Glomerular visceral epithelial cell (primary cell): ENCODE measurements at regions not wholly inside any gene's neighbourhood (a gene's known extent, or its start where the extent isn't known, plus 50 kb on each side); places are given as distances from the start of the nearest gene placed in this dataset.

Experiments used
- DNase-seq: peaks from one replicate; pipeline ENCODE4 v3.0.0-alpha.2; 2016; ENCODE audit errors: extremely low spot score

DNA sequence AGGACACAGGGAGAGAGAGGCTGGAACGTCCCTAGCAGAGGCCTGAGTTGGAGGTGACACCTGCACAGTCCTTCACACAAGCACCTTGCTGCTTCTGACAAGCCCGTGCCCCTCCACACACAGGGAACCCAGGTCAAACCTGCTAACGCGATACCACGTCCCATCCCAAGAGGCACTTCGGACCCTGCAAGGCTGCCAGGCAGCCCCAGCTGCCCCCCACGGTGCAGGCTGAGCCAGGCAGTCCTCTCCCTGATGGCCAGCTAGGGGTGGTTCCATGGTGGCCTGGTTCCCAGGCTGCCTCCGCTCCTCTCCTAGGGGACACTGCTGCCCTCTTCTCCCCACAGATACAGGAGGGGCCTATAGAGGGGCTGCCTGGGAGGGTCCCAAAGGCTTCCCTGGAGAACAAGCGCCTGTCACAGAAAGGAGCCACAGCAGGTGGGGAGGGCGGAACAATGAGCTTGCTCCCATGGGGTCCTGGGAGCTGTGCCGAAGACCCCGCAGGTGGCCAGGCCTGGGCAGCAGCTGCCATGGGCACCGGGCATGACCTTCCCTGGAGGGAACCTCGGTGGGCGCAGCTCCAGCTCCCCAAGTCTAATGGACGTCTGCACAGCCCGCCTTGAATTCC lies 434.2 kb upstream of the MYT1L start:
- no peak for DNase-seq

DNA sequence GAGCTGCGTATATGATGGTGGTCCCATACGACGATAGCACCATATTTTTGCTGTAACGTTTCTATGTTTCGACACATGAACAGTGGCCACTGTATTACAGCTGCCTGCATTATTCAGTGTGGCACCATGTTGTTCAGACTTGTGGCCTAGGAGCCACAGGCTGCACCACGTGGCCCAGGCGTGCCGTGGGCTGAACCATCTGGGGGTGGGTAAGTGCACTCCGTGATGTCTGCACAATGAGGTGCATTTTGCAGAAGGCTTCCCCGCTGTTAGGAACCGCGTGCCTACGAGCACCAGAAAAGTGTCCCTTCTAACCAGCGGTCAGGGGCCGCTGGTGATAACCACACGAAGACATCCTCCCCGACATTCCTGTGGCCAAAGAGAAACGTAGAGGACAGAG lies 433.7 kb upstream of the MYT1L start:
- no peak for DNase-seq

DNA sequence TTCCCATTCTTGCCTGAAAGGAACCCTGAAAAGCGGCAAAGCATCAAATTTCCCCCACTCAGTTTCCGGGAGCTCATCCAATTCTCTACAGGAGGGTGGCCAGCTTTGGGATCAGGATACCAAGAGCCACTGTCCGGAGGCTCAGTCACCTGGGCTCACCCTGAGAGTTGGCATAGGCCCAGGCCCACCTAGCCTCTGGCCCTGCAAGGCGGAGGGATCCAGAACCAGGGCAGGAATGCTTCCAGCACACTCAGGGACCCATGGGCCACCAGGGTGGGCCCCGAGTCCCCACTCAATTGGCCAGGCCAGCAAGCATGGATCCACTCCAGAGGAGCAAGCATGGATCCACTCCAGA lies 432.9 kb upstream of the MYT1L start:
- DNase-seq = no peak

DNA sequence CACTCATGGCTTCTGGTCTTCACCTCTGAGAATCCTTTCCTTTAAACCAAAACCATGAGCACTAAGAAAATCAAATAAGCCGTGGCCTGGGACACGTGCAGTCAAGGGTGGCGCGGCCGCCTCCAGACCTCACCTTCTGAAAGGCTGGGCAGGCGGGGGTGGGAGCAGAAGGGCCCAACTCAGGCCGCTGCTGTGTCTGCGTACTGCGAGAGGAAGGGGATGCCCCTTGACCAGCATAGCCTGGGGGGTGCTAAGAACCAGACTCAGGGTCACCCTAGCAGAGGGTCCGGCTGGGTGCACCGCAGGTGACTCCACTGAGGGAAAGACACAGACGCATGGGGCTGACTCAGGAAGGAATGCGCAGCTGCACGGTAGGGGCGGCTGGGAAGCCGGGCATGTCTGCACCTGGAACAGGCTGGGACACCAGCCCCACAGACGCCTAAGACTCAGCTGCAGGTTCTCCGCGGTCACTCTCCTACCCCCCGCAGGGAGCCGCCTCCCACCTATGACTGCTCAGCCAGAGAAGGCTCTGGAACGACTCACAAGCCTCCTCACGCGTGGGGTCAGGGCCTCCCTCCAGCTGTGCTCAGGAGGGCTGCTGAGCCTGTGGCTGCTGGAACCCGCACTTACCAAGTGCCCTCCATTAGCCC lies 432.4 kb upstream of the MYT1L start:
- no peak for DNase-seq

DNA sequence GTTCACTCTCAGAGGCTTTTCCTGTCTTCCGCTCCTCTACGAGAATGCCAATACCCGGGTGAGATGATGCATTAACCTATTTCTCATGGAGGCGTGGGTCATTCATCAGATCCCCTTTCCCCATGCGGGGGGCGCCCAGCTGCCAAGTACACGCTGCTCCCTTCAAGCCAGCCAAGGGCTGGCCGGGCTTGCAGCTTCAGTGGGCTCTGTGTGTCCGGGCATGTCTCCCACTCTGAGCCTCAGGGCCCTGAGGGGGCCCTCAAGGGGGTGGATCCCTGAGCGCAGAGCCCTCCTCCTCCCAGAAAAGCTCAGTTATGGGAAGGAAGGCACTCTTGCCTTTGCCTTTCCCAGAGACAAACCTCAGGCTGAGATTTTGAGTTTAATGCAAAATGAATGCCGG lies 431.8 kb upstream of the MYT1L start:
- no peak for DNase-seq

DNA sequence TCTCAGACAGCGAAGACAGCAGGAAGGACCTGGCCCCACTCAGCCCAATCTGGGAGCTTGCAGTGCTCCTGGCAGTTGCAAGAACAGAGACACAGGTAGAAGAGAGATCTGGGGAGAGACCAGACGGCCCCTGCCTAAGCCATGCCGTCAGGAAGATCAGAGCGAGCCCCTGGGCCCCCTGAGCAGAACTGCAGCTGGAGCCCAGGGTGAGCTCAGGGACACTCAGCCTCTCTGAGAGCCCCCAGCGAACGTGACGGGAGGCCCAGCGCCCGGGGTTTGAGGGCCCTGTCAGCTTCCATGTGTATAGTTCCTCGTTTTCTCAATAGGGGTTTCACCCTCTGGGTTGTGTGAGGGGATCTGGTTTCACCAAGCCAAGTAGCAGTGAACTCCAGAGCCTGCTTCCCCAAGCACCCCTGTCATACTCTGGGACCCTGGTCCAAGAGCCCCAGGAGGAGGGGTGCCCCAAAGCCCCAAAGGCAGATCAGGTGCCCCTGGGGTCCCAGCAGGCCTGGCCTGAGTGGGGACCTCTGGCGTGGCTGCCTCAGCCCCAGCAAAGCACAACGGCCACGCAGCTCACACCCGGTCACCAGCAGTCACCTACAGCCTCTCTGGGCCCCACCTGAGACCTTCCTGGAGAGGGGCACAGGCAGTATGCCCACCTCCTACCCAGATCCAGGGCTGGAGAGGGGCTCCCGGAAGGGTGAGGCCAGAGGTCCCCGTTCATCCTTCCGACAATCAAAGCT lies 431.3 kb upstream of the MYT1L start:
- no peak for DNase-seq

DNA sequence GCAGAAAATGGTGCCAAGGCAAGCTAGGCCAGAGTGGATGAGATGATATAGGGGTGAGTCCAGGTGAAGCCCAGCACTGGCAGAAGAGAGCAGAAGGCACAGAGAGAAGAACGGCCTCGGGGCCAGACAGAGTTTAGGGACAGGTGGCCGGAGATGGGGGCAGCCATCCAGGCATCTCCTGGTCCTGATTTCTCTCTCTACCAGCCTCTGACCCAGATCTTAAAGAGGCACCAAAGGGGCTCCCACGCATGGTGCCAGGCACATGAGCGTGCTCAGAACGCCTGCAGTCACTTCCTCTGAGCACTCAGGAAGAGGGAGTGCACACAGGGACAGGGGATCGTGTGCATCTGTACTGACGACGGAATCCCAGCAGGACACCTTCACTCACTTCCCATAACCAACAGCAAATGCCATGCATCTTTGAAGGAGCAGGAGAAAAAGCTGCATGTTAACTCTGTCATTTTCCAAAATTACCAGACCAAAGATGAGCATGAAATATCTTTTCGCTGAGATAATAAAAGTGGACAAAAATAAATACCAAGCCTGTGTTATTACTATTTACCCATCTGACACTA lies 427.8 kb upstream of the MYT1L start:
- no peak for DNase-seq

DNA sequence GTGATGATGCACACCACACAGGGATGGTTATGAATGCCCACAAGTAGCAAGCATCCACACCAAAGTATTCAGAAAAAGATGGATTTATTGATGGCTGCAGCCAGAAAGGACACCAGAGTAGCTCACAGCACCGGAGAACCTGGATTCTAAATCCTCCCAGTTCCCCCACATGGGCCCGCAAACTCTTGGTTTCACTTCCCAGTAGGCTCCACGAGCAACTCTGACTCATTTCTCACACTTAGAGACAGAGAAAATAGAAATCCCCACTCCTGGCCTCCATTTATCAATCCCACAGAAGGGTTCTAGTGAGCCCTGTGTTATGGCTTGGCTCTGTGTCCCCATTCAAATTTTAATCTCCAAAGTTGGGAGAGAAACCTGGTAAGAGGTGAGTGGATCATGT lies 426.7 kb upstream of the MYT1L start:
- no peak for DNase-seq

DNA sequence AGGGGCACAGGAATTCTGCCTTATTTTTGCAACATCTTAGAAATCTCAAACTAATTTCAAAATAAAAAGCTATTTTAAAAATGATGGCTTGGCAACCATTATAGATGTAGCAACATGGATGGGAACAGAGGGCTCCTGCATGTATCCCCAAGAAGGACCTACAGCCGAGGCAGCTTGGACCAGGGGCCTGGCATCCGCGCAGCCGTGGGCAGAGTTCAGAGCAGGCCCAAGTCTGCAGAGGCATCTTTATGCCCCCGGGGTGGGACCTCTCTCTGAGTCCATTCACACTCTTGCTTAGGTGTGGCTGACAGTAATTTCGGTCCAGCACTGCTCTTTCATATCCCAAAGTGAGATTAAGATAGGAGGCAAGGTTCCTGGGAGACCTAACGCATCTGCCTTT lies 425.8 kb upstream of the MYT1L start:
- DNase-seq = no peak

DNA sequence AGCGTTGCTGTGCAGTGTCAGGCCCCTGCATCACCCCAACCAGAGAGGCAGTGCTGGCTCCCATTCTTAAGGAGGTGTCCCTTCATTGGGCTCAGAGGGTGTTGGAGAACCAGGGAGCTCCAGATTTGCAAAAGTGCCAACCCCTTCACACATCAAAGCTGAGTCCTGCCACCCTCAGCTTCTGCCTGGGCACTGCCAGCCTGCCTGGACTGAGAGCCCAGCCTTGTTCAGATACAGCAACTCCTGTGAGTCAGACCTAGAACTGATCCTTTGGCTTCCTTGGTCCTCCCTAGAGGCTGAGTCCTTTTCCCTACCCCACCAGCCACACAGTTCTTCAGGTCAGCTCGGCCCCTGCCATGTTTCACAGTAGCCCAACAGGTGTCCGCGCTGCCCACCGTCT lies 424.9 kb upstream of the MYT1L start:
- DNase-seq = no peak

DNA sequence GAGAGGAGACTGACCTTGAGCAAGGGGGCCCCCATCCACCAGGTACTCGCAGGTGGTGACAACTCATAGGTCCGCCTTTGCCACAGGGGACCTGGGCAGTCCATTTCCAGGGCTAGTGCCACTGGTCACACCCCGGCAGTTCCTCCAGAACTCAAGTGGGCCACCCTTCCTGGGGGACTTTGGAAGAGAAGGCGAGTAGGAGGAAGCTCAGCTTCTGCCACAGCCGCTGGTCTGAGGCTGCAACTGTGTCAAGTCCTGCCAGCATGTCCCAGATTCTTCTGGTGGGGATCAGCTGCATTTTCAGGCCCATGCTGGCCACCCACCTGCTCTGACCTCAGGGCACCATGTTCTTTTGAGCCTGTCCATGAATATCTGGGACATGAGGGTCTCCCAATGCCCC lies 423.9 kb upstream of the MYT1L start:
- no peak for DNase-seq

DNA sequence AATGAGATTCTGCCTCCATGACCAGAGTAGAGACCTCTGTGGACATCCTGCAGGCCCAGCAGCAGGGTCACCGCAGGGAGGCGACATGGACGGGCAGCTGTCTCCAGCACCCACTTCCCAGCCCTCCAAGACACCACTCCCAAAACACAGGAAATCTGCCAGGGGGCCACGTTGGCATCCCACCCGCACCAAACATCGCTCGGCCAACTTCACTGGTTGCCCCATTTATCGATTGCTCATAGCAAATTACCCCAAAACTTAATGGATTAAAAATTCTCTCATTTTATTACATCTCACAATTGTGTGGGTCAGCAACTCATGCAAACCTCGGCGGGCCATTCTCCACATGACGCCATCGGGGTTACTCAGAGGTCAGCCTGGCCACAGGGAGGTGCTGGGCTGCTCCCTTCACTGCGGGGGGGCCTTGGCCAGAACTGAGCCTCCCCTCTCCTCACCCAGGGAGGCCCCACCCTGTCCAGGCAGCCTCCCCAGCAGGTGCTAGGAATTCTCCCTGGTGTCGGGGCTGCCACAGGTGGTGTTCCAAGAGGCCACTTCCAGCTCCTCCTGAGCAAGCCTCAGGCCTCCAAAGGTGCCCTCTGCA lies 420.7 kb upstream of the MYT1L start:
- no peak for DNase-seq

DNA sequence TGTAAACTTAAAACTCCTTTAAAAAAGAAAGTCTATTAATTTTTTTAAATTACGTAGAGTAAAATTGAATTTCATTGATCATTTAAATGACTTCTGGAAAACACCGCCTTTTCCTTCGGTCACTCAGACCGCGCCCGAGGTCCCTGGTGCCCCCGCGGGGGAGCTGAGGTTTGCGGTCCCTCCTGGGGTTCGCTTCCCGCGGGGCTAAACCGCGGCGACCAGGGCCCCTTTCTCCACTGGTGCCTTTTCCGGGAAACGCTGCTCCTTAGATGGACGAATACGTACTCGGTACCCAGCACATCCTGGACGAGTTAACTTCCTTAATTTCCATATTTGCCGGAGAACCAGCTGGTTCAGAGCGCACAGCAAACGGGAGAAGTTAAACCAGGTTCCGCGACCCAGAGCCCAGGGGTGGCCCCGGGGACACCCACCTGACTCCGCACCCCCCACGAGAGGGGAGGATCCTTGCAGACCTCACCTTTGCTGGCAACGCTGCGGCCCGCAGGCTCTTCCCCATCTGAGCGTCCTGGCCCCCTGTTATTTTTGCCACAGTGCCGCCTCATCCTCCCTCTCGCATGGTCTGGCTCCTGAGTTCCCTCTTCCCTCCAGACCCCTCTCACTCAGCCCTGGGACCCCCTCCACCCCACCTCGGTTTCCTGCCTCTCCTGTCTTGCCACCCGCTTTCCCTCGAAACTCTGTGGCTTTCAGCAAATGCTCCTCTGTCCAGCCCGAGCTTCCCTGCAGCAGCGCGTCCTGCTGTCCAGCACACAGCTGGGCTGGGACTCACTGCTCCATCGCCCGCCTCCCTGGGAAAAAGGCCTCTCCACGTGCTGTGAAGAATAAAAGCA lies 420.0 kb upstream of the MYT1L start:
- no peak for DNase-seq

DNA sequence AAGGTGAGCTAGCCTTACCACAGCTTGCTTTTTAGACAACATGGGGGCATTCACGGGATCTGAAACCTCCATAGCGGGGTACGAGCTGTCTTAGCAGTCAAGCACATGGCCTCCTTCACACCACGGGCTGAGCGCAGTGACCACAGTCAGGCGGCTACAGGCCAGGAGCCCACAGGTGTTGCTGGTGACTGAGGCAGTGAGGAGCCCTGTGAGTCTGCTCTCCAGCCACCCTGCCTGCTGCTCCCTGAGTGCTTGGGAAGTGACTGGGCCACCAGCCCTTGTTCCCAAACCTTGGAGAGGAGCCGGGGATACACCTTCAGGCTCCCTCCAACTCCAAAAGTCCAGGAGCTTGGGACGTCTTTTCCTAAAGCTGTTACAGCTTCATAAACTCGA lies 418.1 kb upstream of the MYT1L start:
- no peak for DNase-seq

DNA sequence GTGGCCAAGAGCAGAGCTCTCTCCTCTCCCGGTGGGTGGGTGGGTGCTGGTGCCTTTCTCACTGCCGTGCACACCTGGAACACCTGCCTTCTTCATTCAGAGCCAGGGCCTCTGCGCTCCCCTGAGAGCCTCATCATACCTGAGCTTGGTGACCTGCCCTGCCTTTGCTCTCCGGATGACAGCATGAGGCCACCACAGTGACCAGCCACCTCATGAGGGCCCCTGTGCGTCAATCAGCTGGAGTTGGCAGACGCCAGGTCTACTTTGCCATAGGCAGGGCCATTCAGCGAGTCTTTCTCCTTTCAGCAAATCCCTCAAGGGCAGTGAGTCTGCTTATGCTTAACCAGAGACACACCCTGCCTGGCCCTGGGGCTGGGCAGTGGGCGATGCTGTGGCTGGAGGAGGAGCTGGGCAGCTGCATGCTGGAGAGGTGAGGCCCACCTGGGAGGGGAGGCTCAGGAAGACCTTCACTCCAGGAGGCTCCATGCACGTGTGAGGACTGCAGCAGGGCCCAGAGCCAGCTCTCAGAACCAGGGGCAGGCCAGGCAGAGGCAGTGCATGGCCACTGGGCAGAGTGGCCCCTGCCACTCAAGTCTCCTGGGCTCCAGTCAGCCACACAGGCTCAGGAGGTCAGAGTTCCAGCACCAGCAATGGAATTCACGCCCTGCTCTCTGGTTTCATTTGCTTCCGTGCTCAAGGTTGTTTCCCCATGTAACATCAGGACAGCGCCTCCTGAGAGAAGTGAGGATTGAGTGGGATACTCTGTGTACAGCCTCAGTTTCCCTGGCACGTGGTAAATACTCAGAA lies 417.5 kb upstream of the MYT1L start:
- no peak for DNase-seq

DNA sequence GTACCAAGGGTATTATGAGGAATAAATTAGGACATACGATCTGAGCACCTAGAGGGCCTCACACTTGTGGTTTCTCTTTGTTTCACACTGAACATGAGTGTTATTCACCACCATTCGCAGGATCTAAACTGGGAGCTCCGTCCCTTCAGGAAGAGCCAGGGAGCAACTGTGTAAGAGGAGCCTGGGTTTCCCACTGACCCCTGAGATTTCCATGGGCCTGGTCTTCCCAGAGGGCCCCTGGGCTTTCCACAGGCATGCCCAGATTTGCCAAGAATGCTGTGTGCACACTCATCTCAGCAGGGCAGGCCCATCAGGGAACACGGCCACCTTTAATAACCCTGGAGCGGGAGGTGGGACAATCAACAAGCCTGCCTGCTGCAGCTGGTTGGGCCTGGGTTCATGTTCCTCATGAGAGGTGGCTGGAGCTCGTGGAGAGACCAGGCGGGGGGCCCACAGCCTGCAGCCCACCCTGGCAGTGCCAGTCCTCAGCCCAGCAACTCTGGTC lies 416.8 kb upstream of the MYT1L start:
- no peak for DNase-seq

DNA sequence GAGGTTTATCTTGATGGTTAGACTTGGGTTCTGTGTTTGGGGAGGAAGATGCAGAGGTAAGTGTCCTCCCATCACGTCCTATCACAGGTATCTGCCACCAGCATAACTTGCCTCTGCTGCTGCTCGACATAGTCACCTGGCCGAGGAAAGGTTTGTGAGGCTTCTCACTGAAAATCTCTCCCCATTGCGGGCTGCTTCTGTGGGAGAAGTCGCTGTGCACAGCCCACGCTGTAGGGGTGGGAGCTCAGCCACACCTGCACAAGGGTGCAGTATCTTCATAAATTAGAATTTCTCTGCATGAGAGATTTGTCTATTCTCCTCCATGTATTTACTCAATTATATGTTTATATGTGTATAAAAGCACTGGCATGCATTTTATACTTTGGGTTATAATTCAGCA lies 415.7 kb upstream of the MYT1L start:
- no peak for DNase-seq

DNA sequence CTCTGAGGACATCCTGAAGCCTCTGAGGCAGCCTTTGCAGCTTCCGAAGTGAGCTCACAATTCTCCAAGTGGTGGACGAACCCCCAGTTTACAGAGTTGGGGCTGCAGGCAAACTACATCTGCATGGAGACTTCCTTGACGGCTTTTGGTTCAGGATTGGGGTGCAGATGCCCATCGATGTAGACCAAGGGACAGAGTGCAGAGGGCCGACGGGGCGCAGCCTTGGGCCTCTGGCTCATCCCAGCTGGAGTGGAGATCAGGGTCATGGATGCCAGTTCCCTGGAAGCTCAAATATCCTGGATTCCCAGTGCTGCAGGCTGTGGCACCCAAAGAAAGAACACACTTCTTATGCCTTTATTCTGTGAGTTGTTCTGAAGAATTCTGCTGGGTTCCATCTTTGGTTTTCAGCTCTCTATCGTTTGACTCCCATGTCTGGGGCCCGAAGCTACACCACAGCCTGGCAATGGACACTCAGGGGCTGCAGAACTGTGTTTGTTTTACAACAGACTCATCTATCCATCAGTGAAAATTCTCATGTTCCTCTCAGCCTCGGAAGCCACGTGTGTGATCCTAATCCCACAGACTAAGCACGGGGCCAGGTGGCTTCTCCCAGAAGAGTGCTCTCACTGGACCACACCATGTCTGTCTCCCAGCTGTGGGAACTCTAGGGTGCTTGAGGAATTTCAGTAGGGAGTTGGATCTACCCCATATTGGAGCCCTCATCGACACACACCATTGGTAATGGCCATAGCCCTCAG lies 414.1 kb upstream of the MYT1L start:
- DNase-seq = no peak

DNA sequence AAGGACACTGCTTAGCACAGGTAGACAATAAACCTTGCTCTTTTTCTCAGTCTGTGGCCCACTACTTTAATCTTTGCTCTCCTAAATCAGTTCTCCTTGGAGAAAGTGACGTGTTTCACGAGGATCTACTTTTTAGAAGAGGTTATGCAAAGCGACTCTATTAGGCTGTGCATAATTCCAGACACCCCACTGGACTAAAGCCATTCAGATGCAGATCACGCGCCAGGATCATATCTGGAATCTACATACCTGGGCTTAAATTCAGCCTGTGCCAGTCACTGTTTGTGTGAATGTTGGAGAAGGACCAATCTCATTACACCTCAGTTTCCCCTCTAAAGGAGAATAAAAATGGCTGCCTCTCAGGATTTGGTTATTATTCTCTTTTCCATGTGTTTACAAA lies 413.0 kb upstream of the MYT1L start:
- DNase-seq = no peak

DNA sequence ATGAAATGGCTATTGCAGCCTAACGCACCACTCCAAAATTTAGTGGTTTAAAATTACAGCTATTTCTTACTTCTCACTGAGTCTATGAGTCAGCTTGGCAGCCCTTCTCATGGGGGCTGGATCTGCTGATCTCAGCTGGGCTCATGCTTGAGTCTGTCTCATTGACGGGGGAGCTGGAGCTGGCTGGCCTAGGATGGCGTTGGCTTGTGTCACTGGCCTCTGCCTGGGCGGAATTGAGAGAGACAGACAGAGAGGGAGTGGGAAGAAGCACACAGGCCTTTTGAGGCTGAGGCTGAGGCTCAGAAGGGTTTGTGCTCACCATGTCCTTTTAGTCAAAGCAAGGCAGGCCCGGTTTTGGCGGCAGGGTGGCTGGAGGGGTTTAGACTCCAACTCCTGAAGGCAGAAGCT lies 412.1 kb upstream of the MYT1L start:
- DNase-seq = no peak
